MM.1S (cell line): ENCODE measurements at regions not wholly inside any gene's neighbourhood (a gene's known extent, or its start where the extent isn't known, plus 50 kb on each side); places are given as distances from the start of the nearest gene placed in this dataset.

ENCODE experiments used
- DNase-seq: peaks from one replicate; pipeline ENCODE4 v3.0.0-alpha.2; 2015
- H2AFZ ChIP-seq: fragments of 300-600 bp; sonication (generic); 2 replicates; pipeline ENCODE4 v1.6.0; 2016; ENCODE audit warnings: antibody characterized with exemption, low read length
- H3F3A ChIP-seq: fragments of 300-600 bp; sonication (generic); 2 replicates; pipeline ENCODE4 v1.6.1; 2016; ENCODE audit warnings: mild to moderate bottlenecking, antibody characterized with exemption, low read length, moderate library complexity, mixed read lengths; ENCODE audit not compliant: insufficient read depth
- H3K27ac ChIP-seq: fragments of 300-600 bp; sonication (generic); 2 replicates; pipeline ENCODE4 v1.5.1; 2016; ENCODE audit warnings: mild to moderate bottlenecking, low read length
- H3K27me3 ChIP-seq: fragments of 300-600 bp; sonication (generic); replicated peaks from 2 replicates; pipeline ENCODE4 v1.6.0; 2016; ENCODE audit warnings: low read length; ENCODE audit not compliant: insufficient read depth
- H3K36me3 ChIP-seq: fragments of 300-600 bp; sonication (generic); replicated peaks from 2 replicates; pipeline ENCODE4 v1.6.1; 2016; ENCODE audit warnings: mild to moderate bottlenecking, low read length, mixed read lengths; ENCODE audit not compliant: insufficient read depth
- H3K4me1 ChIP-seq: fragments of 300-600 bp; sonication (generic); 2 replicates; pipeline ENCODE4 v1.6.1; 2016; ENCODE audit warnings: low read length, mixed read lengths
- H3K4me2 ChIP-seq: fragments of 300-600 bp; sonication (generic); 2 replicates; pipeline ENCODE4 v1.6.0; 2016; ENCODE audit warnings: low read depth, low read length
- H3K4me3 ChIP-seq: fragments of 300-600 bp; sonication (generic); 2 replicates; pipeline ENCODE4 v1.5.1; 2016; ENCODE audit warnings: low read length, mixed read lengths
- H3K79me2 ChIP-seq: fragments of 300-600 bp; sonication (generic); 2 replicates; pipeline ENCODE4 v1.6.1; 2016; ENCODE audit warnings: mixed run types, low read length, mixed read lengths
- H3K9ac ChIP-seq: fragments of 300-600 bp; sonication (generic); 2 replicates; pipeline ENCODE4 v1.6.1; 2016; ENCODE audit warnings: low read length, mixed read lengths
- H3K9me2 ChIP-seq: fragments of 300-600 bp; sonication (generic); replicated peaks from 2 replicates; pipeline ENCODE4 v1.6.1; 2016; ENCODE audit warnings: mild to moderate bottlenecking, low read length, mixed read lengths; ENCODE audit not compliant: insufficient read depth
- H3K9me3 ChIP-seq: fragments of 300-600 bp; sonication (generic); replicated peaks from 2 replicates; pipeline ENCODE4 v1.6.1; 2016; ENCODE audit warnings: mild to moderate bottlenecking, low read length, mixed read lengths; ENCODE audit not compliant: insufficient read depth
- H4K20me1 ChIP-seq: fragments of 300-600 bp; sonication (generic); 2 replicates; pipeline ENCODE4 v1.6.1; 2016; ENCODE audit warnings: mild to moderate bottlenecking, low read length, moderate library complexity, mixed read lengths; ENCODE audit not compliant: insufficient read depth
- CTCF ChIP-seq: fragments of 300-600 bp; sonication (generic); IDR thresholded peaks from 2 replicates; pipeline ENCODE4 v1.5.1; 2016; ENCODE audit warnings: antibody characterized with exemption, low read length, mixed read lengths
- EZH2 ChIP-seq: fragments of 300-600 bp; sonication (generic); optimal IDR thresholded peaks from 2 replicates; pipeline ENCODE3; 2017; ENCODE audit warnings: low read depth, mild to moderate bottlenecking, antibody characterized with exemption, low read length, mixed read lengths
- EZH2phosphoT487 ChIP-seq: fragments of 300-600 bp; sonication (generic); IDR thresholded peaks from 2 replicates; pipeline ENCODE4 v1.6.1; 2018; ENCODE audit warnings: antibody characterized with exemption, low read length

GRCh38 chr4:95963456-95963855 lies 123.6 kb downstream of the PDHA2 start:
- Histone ChIP-seq H3K36me3 (no peaks in the 10 kb centered on the region), H3K9ac (no peak overlapping the region), H2AFZ (no peak overlapping the region), H3K4me3 (no peak overlapping the region), H3K4me2 (no peak overlapping the region), H3K9me3 (no peaks in the 10 kb centered on the region), H3F3A (no peaks in the 10 kb centered on the region), H3K9me2 (no peaks in the 10 kb centered on the region), H4K20me1 (no peaks in the 10 kb centered on the region), H3K79me2 (no peaks in the 10 kb centered on the region), H3K4me1 (no peaks in the 10 kb centered on the region), H3K27ac (no peak overlapping the region), H3K27me3 (no peaks in the 10 kb centered on the region)
- DNase-seq = no peak
- TF ChIP-seq EZH2phosphoT487 (no peak), CTCF (no peak), EZH2 (no peak)

GRCh38 chr4:95979961-95980876 lies 140.3 kb downstream of the PDHA2 start:
- peaks cover 13% of the 10 kb centered on the region for H3K4me1 ChIP-seq
- H4K20me1 ChIP-seq = no peaks in the 10 kb centered on the region
- H3K9me3 ChIP-seq = no peaks in the 10 kb centered on the region
- H3K9ac ChIP-seq = no peak overlapping the region
- no peaks in the 10 kb centered on the region for H3K79me2 ChIP-seq
- no peak overlapping the region for H3K4me3 ChIP-seq
- H3K9me2 ChIP-seq = no peaks in the 10 kb centered on the region
- H3K27me3 ChIP-seq = no peaks in the 10 kb centered on the region
- H3K36me3 ChIP-seq = no peaks in the 10 kb centered on the region
- TF ChIP-seq EZH2phosphoT487 = no peak
- no peak for TF ChIP-seq CTCF
- TF ChIP-seq EZH2 = no peak
- no peak overlapping the region for H3K4me2 ChIP-seq
- no peak for DNase-seq
- peaks cover 7% of the 10 kb centered on the region for H3F3A ChIP-seq
- H3K27ac ChIP-seq = no peak overlapping the region
- H2AFZ ChIP-seq = no peak overlapping the region

GRCh38 chr4:95980877-95981360 lies 141.0 kb downstream of the PDHA2 start:
- Histone ChIP-seq H3K36me3 (no peaks in the 10 kb centered on the region), H2AFZ (no peak overlapping the region), H3K9ac (no peak overlapping the region), H3K27me3 (no peaks in the 10 kb centered on the region), H3F3A (peaks cover 12% of the 10 kb centered on the region), H3K9me2 (no peaks in the 10 kb centered on the region), H3K4me2 (no peak overlapping the region), H3K4me1 (peaks cover 20% of the 10 kb centered on the region), H3K27ac (no peak overlapping the region), H3K9me3 (no peaks in the 10 kb centered on the region), H3K79me2 (no peaks in the 10 kb centered on the region), H3K4me3 (no peak overlapping the region), H4K20me1 (no peaks in the 10 kb centered on the region)
- DNase-seq = no peak
- no peak for TF ChIP-seq EZH2phosphoT487
- TF ChIP-seq EZH2 = no peak
- no peak for TF ChIP-seq CTCF
